ENCODE measurements at regions not wholly inside any gene's neighbourhood (a gene's known extent, or its start where the extent isn't known, plus 50 kb on each side); places are given as distances from the start of the nearest gene placed in this dataset.

DNA sequence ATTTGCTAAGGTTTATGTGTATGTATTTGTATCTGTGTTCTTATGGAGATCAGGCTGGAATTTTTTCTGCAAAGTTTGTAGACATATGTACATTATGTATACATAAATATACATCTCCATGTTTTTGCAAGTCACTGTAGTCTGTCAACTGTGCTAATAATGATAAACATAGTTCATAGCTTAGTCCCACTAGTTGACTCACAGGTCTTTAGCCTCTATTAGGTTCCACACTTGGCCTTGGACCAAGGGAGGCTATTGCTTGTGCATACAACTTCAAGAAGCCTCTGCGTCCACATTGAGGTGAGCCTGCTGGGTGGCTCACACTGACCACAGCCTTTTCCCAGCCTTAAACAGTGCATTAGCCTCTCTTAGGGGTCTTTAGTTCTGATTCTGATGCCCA is 243.8 kb upstream of the PEX5L start:
- Mint-ChIP-seq H3K36me3 (no peaks in the 10 kb centered on the region), H3K4me1 (ENCODE audit: low read depth in 2 of 2) (no peaks in the 10 kb centered on the region), H3K4me3 (no peak overlapping the region), H3K27me3 (no peaks in the 10 kb centered on the region), H3K27ac (no peak overlapping the region), H3K9me3 (peaks cover 15% of the 10 kb centered on the region)
- DNase-seq (ENCODE audit: low spot score) (no peak), ATAC-seq (no peak)

DNA sequence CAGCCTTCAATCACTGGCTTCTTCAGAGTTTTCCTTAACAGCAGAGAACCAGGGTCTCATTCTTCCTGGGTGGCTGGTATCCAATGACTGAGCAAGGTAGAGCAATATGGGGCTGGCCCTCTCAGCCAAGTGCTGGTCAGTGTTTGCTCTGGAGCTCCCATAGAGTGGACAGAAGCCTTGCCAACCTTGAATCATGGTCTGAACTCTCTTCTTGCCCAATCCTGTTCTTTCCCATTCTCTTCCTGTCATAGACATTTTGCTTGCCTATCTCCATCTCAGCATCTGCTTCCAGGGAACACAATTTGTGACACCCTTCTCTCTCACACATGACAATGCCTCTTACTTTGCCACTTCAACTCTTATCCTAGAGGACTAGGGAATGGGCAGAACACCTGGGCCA is 245.6 kb upstream of the PEX5L start:
- Mint-ChIP-seq H3K36me3 (no peaks in the 10 kb centered on the region), H3K27me3 (no peaks in the 10 kb centered on the region), H3K4me1 (ENCODE audit: low read depth in 2 of 2) (no peaks in the 10 kb centered on the region), H3K27ac (no peak overlapping the region), H3K9me3 (peaks cover 22% of the 10 kb centered on the region), H3K4me3 (no peak overlapping the region)
- DNase-seq (ENCODE audit: low spot score) (no peak), ATAC-seq (no peak)

DNA sequence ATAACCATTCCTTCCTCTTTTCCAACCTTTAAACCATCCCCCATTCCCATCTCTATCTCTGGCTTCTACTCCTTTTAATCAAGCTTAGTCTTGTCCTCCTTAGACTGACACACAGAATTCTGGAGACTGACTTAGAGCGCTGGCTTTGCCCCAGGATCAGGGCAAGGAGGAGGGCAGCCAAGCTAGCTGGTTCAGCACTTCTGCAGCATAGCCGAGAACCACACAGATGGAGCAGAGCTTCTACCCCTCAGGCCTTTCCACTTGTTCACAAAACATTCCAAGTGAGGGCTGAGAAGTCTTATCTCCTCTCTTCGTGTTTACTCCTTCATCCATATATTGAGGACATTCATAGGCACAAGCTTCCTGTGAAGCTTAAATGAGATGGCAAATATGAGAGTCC is 246.5 kb upstream of the PEX5L start:
- ATAC-seq (no peak), DNase-seq (ENCODE audit: low spot score) (no peak)
- peaks cover 19% of the 10 kb centered on the region for H3K9me3 Mint-ChIP-seq
- H3K4me1 Mint-ChIP-seq (ENCODE audit: low read depth in 2 of 2) = no peaks in the 10 kb centered on the region
- H3K27ac Mint-ChIP-seq = no peak overlapping the region
- H3K27me3 Mint-ChIP-seq = no peaks in the 10 kb centered on the region
- H3K4me3 Mint-ChIP-seq = no peak overlapping the region
- H3K36me3 Mint-ChIP-seq = no peaks in the 10 kb centered on the region

DNA sequence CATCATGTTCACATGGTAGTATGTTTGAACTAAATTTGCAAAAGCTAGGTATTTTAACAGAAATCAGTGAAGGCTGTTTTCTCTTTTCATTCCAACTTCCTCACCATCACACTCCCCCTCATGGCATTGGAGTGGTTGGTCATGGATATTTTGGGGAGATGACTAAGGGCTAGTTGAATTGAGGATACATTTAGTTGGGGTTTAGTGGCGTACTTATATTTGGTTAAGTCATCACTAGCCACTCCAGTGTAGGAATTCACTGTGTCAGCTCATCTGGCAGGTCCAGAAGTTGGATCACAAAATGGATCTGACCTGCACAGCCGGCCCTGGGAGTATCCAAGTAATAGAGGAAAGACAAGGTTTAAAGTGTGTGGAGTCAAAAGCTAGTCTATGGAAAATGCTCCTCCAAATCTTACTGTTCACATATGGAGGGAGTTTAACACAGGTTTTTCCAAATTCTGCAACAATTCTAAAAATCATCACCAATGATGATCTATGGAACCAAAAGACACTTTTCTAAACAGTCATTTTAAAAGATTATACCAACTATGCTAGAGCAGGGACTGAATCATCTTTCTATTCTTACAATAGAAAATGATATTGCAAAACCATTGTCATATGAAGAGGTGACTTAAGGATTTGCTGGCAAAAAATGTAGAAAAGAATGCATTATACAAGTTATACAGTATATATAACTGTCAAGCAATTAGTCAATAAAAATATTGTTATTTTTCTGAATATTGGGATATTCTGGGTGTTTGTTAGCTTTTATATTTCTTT is 247.8 kb upstream of the PEX5L start:
- no peak for ATAC-seq
- no peaks in the 10 kb centered on the region for H3K4me1 Mint-ChIP-seq (ENCODE audit: low read depth in 2 of 2)
- H3K4me3 Mint-ChIP-seq = no peak overlapping the region
- no peaks in the 10 kb centered on the region for H3K36me3 Mint-ChIP-seq
- H3K27me3 Mint-ChIP-seq = no peaks in the 10 kb centered on the region
- no peak for DNase-seq (ENCODE audit: low spot score)
- no peak overlapping the region for H3K27ac Mint-ChIP-seq
- H3K9me3 Mint-ChIP-seq = peaks cover 14% of the 10 kb centered on the region

DNA sequence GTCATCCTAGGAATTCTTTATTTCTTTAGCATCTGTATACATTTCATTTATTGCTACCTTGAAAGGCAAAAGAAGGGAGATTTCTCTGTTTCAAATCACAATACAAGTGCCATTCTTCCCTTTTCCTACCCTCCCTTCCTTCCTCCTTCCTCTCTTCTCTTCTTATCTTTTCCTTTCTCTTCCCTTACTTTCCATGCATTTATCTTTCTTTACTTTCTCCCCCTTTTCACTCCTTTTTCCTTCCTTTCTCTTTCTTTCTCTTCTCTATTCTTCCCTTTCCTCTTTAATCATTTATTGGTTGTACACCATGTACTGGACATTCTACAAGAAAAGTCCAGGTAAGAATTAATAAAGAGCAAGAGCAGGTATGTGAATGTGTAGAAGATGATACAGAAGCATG is 251.0 kb upstream of the PEX5L start:
- Mint-ChIP-seq H3K36me3 (no peaks in the 10 kb centered on the region), H3K9me3 (peaks cover 14% of the 10 kb centered on the region), H3K4me1 (ENCODE audit: low read depth in 2 of 2) (no peaks in the 10 kb centered on the region), H3K27me3 (no peaks in the 10 kb centered on the region), H3K27ac (no peak overlapping the region), H3K4me3 (no peak overlapping the region)
- ATAC-seq (no peak), DNase-seq (ENCODE audit: low spot score) (no peak)

DNA sequence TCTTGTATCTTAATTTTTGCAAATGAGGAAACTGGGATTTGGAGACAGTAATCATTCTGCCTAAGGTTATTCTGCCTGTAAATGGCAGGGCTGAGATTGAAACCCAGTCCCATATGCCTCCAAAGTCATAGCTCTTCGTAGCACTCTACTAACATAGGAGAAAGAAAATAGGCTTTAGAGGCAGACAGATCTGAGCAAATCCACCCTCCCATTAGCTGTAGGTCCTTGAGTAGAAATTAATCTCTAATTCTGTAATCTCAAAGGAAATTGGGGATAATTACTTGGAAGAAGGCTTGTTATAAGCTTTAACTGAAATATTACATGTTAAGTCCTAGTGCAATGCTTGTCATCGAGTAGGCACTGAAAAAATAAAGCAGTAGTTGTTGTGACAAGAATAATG is 252.1 kb upstream of the PEX5L start:
- H3K9me3 Mint-ChIP-seq = peaks cover 14% of the 10 kb centered on the region
- ATAC-seq = no peak
- no peak overlapping the region for H3K4me3 Mint-ChIP-seq
- H3K27ac Mint-ChIP-seq = no peak overlapping the region
- DNase-seq (ENCODE audit: low spot score) = no peak
- H3K27me3 Mint-ChIP-seq = no peaks in the 10 kb centered on the region
- H3K36me3 Mint-ChIP-seq = no peaks in the 10 kb centered on the region
- H3K4me1 Mint-ChIP-seq (ENCODE audit: low read depth in 2 of 2) = no peaks in the 10 kb centered on the region

DNA sequence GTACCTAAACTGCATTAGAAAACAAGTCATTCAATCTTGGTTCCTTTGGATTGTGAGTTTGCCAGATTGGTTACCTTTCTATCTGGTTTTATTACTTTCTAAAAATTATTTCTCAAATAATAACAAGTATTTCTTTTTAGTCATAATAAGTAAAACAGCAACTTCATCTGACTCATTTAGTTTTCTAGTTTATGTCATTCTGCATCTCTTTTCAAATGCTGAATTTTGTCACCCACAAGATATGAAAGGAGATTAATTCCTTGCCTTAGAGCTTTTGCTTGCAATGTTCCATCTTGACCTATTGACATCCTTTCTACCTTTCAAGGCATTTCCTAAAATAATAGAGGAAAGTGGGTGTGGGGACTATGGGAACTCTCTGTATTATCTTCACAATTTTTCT is 253.6 kb upstream of the PEX5L start:
- H3K9me3 Mint-ChIP-seq = peaks cover 13% of the 10 kb centered on the region
- no peak overlapping the region for H3K27ac Mint-ChIP-seq
- no peaks in the 10 kb centered on the region for H3K36me3 Mint-ChIP-seq
- H3K27me3 Mint-ChIP-seq = no peaks in the 10 kb centered on the region
- H3K4me1 Mint-ChIP-seq (ENCODE audit: low read depth in 2 of 2) = no peaks in the 10 kb centered on the region
- no peak overlapping the region for H3K4me3 Mint-ChIP-seq
- DNase-seq (ENCODE audit: low spot score) (no peak), ATAC-seq (no peak)

DNA sequence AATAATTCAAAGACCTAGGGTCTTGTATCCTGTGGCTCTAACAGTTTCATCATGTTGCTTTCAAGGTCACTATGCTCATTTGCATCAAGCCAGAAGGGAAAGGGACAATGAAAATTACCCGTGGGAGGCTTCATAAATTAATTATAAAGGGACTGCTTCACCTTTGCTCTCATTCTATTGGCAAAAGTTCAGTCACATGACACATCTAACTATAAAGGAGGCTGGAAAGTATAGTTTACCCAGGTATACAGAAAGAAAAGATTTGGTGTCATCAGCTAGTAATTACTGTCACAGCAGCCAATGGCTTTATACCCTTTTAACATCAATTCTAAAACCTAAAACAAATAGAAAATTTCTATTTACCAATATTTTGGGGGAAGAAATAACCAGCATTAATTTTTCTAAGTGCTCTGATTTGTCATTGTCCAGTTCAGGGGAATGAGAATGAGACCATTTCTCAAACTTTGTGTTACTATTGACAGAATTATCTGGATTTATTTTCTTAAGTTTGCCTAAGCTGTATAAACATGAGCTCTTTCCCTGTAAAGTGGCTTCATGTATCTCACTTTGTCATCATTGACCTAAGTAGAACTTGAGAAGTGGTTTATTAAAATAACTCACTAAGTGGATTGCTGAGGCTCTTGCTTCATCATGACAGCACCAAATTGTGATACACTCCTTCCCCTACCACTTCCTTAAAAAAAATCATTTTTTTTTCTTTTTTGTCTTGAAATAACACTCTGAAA is 257.7 kb upstream of the PEX5L start:
- DNase-seq (ENCODE audit: low spot score) (no peak), ATAC-seq (no peak)
- no peak overlapping the region for H3K4me3 Mint-ChIP-seq
- no peaks in the 10 kb centered on the region for H3K27me3 Mint-ChIP-seq
- H3K4me1 Mint-ChIP-seq (ENCODE audit: low read depth in 2 of 2) = no peaks in the 10 kb centered on the region
- H3K36me3 Mint-ChIP-seq = no peaks in the 10 kb centered on the region
- peaks cover 16% of the 10 kb centered on the region for H3K9me3 Mint-ChIP-seq
- H3K27ac Mint-ChIP-seq = no peak overlapping the region

DNA sequence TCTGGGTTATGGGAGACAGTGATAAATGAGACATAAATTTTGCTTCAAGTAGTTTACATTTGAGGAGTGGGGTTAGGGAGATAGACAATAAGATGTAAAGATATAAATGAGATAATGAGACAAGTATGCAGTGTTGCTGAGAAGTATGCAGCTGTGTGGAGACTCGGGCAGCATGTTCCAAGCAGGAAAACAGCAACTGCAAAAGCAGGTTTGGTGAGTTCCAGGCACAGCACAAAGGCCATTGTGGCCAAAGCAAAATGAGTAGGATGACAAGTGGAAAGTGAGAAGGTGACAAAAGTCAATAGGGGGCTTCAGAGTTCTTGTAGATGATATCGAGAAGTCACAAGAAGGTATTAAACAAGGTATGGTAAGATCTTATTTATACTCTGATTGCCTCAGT is 259.1 kb upstream of the PEX5L start:
- Mint-ChIP-seq H3K36me3 (no peaks in the 10 kb centered on the region), H3K4me3 (no peak overlapping the region), H3K27me3 (no peaks in the 10 kb centered on the region), H3K4me1 (ENCODE audit: low read depth in 2 of 2) (no peaks in the 10 kb centered on the region), H3K9me3 (peaks cover 16% of the 10 kb centered on the region), H3K27ac (no peak overlapping the region)
- DNase-seq (ENCODE audit: low spot score) (no peak), ATAC-seq (no peak)

DNA sequence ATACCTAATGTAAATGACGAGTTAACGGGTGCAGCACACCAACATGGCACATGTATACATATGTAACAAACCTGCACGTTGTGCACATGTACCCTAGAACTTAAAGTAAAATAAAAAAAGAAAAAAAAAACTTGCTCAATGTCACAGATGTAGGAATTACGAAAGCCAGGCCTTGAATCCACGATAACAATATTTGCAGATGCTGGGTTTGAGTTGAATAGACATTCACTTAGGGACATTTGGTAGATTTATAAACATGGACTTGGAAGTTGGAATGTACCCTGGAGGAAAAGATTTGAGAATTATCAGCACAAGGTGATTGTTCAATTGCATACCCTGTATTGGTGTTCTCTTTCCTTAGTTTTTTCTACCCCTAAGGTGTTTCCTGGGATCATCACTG is 260.2 kb upstream of the PEX5L start:
- Mint-ChIP-seq H3K36me3 (no peaks in the 10 kb centered on the region), H3K9me3 (peaks cover 19% of the 10 kb centered on the region), H3K4me1 (ENCODE audit: low read depth in 2 of 2) (no peaks in the 10 kb centered on the region), H3K4me3 (no peak overlapping the region), H3K27ac (no peak overlapping the region), H3K27me3 (no peaks in the 10 kb centered on the region)
- ATAC-seq = no peak
- no peak for DNase-seq (ENCODE audit: low spot score)

DNA sequence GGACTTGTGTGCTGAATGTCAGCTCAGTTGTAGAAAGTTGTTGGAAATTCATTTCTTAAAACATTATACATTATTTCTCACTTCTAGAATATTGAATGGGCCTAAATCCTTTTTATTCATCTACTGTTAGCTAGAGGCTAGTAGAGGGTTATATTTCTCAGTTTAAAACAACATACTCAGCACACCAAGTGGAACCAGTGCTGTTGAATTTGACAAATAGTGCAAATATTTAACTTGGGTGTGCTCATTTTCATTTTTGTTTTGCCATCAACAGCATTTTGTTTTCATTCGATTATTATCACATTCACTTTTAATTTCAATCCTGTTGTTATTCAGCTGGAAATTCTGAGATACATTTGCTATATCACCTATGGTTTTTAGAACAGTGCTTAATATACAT is 269.4 kb upstream of the PEX5L start:
- no peaks in the 10 kb centered on the region for H3K4me1 Mint-ChIP-seq (ENCODE audit: low read depth in 2 of 2)
- H3K27me3 Mint-ChIP-seq = no peaks in the 10 kb centered on the region
- no peak overlapping the region for H3K4me3 Mint-ChIP-seq
- ATAC-seq = no peak
- no peaks in the 10 kb centered on the region for H3K36me3 Mint-ChIP-seq
- DNase-seq (ENCODE audit: low spot score) = no peak
- no peak overlapping the region for H3K27ac Mint-ChIP-seq
- peaks cover 12% of the 10 kb centered on the region for H3K9me3 Mint-ChIP-seq

DNA sequence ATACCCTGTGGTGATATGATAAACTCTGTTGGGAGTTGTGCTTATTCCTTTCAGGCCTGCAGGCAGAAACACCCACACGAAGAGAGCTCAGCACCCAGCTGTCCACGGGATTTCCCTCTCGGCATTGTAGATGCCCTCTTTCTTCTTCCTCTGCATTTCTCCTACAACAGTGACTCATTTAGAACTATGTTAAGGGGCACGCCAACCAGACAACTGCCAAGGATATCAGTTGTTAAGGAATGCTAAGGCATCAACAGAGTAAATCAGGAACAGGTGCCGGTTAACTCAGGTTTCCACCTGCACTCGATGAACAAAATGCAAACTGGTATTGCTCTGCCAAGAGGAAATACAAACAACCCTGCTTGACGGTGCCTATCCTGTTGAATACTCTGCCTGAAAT is 270.0 kb upstream of the PEX5L start:
- Mint-ChIP-seq H3K4me3 (no peak overlapping the region), H3K4me1 (ENCODE audit: low read depth in 2 of 2) (no peaks in the 10 kb centered on the region), H3K27me3 (no peaks in the 10 kb centered on the region), H3K36me3 (no peaks in the 10 kb centered on the region), H3K27ac (no peak overlapping the region), H3K9me3 (peaks cover 9% of the 10 kb centered on the region)
- ATAC-seq (no peak), DNase-seq (ENCODE audit: low spot score) (no peak)

DNA sequence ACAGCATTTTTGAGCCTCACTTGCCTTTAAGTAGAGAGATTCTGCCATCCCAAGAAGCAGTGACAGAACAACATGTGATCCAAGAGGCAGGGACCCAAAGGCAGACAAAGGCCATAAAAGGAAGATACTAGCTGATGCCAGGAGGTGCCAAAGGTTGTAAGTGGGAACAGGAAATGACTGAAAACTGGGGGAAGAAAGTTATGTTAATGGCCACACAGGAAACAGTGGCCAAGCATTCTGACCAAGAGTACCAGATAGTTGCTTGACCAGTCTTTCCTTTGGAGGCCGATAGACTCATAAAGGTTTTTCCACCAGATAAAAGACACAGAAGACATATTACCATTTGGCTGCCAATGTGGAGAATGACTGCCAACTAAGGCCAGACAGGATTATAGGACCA is 274.5 kb upstream of the PEX5L start:
- DNase-seq (ENCODE audit: low spot score) (no peak), ATAC-seq (no peak)
- Mint-ChIP-seq H3K36me3 (no peaks in the 10 kb centered on the region), H3K4me3 (no peak overlapping the region), H3K4me1 (ENCODE audit: low read depth in 2 of 2) (no peaks in the 10 kb centered on the region), H3K27me3 (no peaks in the 10 kb centered on the region), H3K27ac (no peak overlapping the region), H3K9me3 (peaks cover 13% of the 10 kb centered on the region)

DNA sequence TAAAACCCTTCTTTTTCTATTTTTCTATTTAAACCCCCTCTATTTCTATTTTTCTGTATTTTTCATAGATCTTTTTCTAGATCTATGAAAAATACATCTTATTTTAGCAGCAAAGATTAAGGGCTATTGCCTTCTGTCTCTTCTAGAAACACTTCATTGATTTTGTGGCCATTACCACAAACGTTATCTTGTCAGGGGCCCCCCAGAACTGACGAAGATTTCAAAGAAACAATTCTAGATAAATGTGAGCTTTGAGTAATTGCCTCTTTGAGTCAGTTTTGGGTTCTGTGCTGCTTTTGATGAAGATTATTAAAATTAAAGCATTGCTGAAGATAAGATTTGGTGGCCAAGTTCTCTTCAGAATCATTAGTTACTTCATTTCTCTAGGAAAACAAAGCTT is 279.6 kb upstream of the PEX5L start:
- no peak for DNase-seq (ENCODE audit: low spot score)
- peaks cover 7% of the 10 kb centered on the region for H3K9me3 Mint-ChIP-seq

DNA sequence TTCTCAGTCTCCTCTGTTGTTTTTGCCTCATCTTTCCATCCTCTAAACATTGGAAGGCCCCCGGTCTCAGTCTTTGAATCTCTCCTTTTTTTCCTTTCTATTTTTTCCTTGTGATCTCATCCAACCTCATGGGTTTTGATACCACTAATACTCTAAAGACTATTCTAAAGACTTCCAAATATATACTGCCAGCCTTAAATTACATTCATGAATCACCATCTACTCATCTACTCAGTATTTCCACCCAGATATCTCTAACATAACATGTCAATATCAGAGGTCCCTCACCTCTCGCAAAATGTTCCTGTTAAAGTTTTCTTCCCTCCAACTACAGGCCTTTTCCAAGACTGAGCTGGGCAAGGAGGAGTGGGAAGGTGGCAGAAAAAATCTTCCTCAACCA is 282.5 kb upstream of the TTC14 start:
- Mint-ChIP-seq H3K4me3 (no peak overlapping the region), H3K4me1 (ENCODE audit: low read depth in 2 of 2) (no peaks in the 10 kb centered on the region), H3K9me3 (peaks cover 12% of the 10 kb centered on the region), H3K36me3 (peaks cover 6% of the 10 kb centered on the region), H3K27ac (no peak overlapping the region), H3K27me3 (no peaks in the 10 kb centered on the region)
- ATAC-seq (no peak), DNase-seq (ENCODE audit: low spot score) (no peak)

More for the DNA sequence above, 279.6 kb upstream of the PEX5L start:
- H3K27me3 Mint-ChIP-seq = no peaks in the 10 kb centered on the region
- H3K4me1 Mint-ChIP-seq (ENCODE audit: low read depth in 2 of 2) = no peaks in the 10 kb centered on the region
- no peak overlapping the region for H3K4me3 Mint-ChIP-seq
- no peak for ATAC-seq
- no peak overlapping the region for H3K27ac Mint-ChIP-seq
- no peaks in the 10 kb centered on the region for H3K36me3 Mint-ChIP-seq
